ENCODE measurements at regions not wholly inside any gene's neighbourhood (a gene's known extent, or its start where the extent isn't known, plus 50 kb on each side); places are given as distances from the start of the nearest gene placed in this dataset.
A peak's percentile ranks its signal among the peaks of the same experiment; 100 is the strongest.

GRCh38 chr7:16982640-16983350, 101.0 kb upstream of the AGR3 start:
- Histone ChIP-seq H3K79me2 (ENCODE audit: insufficient read depth) (no peaks in the 10 kb centered on the region), H3K4me2 (ENCODE audit: unreplicated experiment) (peak overlapping the region; percentile 1), H3K27me3 (replicated peaks; ENCODE audit: insufficient read depth) (no peaks in the 10 kb centered on the region), H3K4me3 (no peak overlapping the region), H4K20me1 (ENCODE audit: insufficient read depth) (no peaks in the 10 kb centered on the region), H3K27ac (no peak overlapping the region), H3K9ac (no peak overlapping the region), H2AFZ (0 out of 2 replicates have a peak overlapping the region, but pooled peaks have one; percentile 12), H3K4me1 (ENCODE audit: insufficient read depth) (peaks cover 23% of the 10 kb centered on the region), H3F3A (ENCODE audit: insufficient read depth) (peaks cover 20% of the 10 kb centered on the region), H3K9me2 (ENCODE audit: insufficient read depth) (no peaks in the 10 kb centered on the region), H3K9me3 (ENCODE audit: low read depth) (no peaks in the 10 kb centered on the region), H3K36me3 (ENCODE audit: low read depth) (no peaks in the 10 kb centered on the region)
- DNase-seq: peak; percentile 72
- TF ChIP-seq EZH2 (IDR thresholded peaks at IDR 0.05; ENCODE audit: insufficient read depth, poor library complexity, severe bottlenecking) (no peak), EZH2phosphoT487 (IDR thresholded peaks at IDR 0.05; ENCODE audit: insufficient read depth, low read depth) (no peak)
- 2 to 7% methylated on average over 2 to 3 of the region's 3 CpGs for WGBS, 2 experiments (ENCODE audit: low coverage in 1 of 2, low lambda C conversion rate in 2 of 2, missing lambda C conversion rate in 2 of 2)
- in situ Hi-C loops (cut with MboI): loop anchor here (10.0 to 25.0 kb wide), 2 partner anchors 322 to 680 kb away; no protein-coding TSS in a partner anchor

- Histone ChIP-seq H2AFZ (no peak overlapping the region), H3K9me2 (ENCODE audit: insufficient read depth) (no peaks in the 10 kb centered on the region)
- in situ Hi-C loops (cut with MboI): loop anchor here (10.0 to 25.0 kb wide), 2 partner anchors 320 to 678 kb away; no protein-coding TSS in a partner anchor
Observed at GRCh38 chr7:16984375-16984774, 102.6 kb upstream of the AGR3 start.

GRCh38 chr7:16985621-16986020, 103.8 kb upstream of the AGR3 start:
- no peak overlapping the region for H3K27ac ChIP-seq
- 53 to 65% methylated on average over 1 of the region's 1 CpG for WGBS, 2 experiments (ENCODE audit: low coverage in 1 of 2, low lambda C conversion rate in 2 of 2, missing lambda C conversion rate in 2 of 2)
- no peaks in the 10 kb centered on the region for H3K79me2 ChIP-seq (ENCODE audit: insufficient read depth)
- no peak overlapping the region for H2AFZ ChIP-seq
- H3K27me3 ChIP-seq (replicated peaks; ENCODE audit: insufficient read depth): no peaks in the 10 kb centered on the region
- no peaks in the 10 kb centered on the region for H3K36me3 ChIP-seq (ENCODE audit: low read depth)
- no peaks in the 10 kb centered on the region for H3K9me2 ChIP-seq (ENCODE audit: insufficient read depth)
- H3K9ac ChIP-seq: no peak overlapping the region
- no peak overlapping the region for H3K4me2 ChIP-seq (ENCODE audit: unreplicated experiment)
- DNase-seq: no peak
- H3K4me1 ChIP-seq (ENCODE audit: insufficient read depth): peaks cover 15% of the 10 kb centered on the region; the same call in 1 of the 2 replicates
- H3K4me3 ChIP-seq: no peak overlapping the region
- no peaks in the 10 kb centered on the region for H3K9me3 ChIP-seq (ENCODE audit: low read depth)
- H4K20me1 ChIP-seq (ENCODE audit: insufficient read depth): no peaks in the 10 kb centered on the region
- in situ Hi-C loops (cut with MboI): loop anchor here (10.0 to 25.0 kb wide), 2 partner anchors 319 to 677 kb away; no protein-coding TSS in a partner anchor
- TF ChIP-seq EZH2 (IDR thresholded peaks at IDR 0.05; ENCODE audit: insufficient read depth, poor library complexity, severe bottlenecking) (no peak), EZH2phosphoT487 (IDR thresholded peaks at IDR 0.05; ENCODE audit: insufficient read depth, low read depth) (no peak)
- peaks cover 13% of the 10 kb centered on the region; the same call in 1 of the 2 replicates for H3F3A ChIP-seq (ENCODE audit: insufficient read depth)

More at GRCh38 chr7:16984375-16984774, 102.6 kb upstream of the AGR3 start:
- no peak overlapping the region for H3K4me3 ChIP-seq
- no peak overlapping the region for H3K27ac ChIP-seq
- H3K4me1 ChIP-seq (ENCODE audit: insufficient read depth): peaks cover 8% of the 10 kb centered on the region
- H3K9me3 ChIP-seq (ENCODE audit: low read depth): no peaks in the 10 kb centered on the region
- H3K4me2 ChIP-seq (ENCODE audit: unreplicated experiment): no peak overlapping the region
- peaks cover 7% of the 10 kb centered on the region; the same call in 1 of the 2 replicates for H3F3A ChIP-seq (ENCODE audit: insufficient read depth)
- 97 to 98% methylated on average over 2 of the region's 2 CpGs for WGBS, 2 experiments (ENCODE audit: low coverage in 1 of 2, low lambda C conversion rate in 2 of 2, missing lambda C conversion rate in 2 of 2)
- DNase-seq: no peak
- TF ChIP-seq EZH2phosphoT487 (IDR thresholded peaks at IDR 0.05; ENCODE audit: insufficient read depth, low read depth) (no peak), EZH2 (IDR thresholded peaks at IDR 0.05; ENCODE audit: insufficient read depth, poor library complexity, severe bottlenecking) (no peak)
- H3K79me2 ChIP-seq (ENCODE audit: insufficient read depth): no peaks in the 10 kb centered on the region
- H3K36me3 ChIP-seq (ENCODE audit: low read depth): no peaks in the 10 kb centered on the region
- no peaks in the 10 kb centered on the region for H3K27me3 ChIP-seq (replicated peaks; ENCODE audit: insufficient read depth)
- no peak overlapping the region for H3K9ac ChIP-seq
- no peaks in the 10 kb centered on the region for H4K20me1 ChIP-seq (ENCODE audit: insufficient read depth)

GRCh38 chr7:16986755-16987154, 105.0 kb upstream of the AGR3 start:
- Histone ChIP-seq H3K79me2 (ENCODE audit: insufficient read depth) (no peaks in the 10 kb centered on the region), H3F3A (ENCODE audit: insufficient read depth) (peaks cover 14% of the 10 kb centered on the region; the same call in 1 of the 2 replicates), H3K4me1 (ENCODE audit: insufficient read depth) (peaks cover 15% of the 10 kb centered on the region; the same call in 1 of the 2 replicates), H3K27me3 (replicated peaks; ENCODE audit: insufficient read depth) (no peaks in the 10 kb centered on the region), H2AFZ (no peak overlapping the region), H3K27ac (no peak overlapping the region), H3K9me3 (ENCODE audit: low read depth) (no peaks in the 10 kb centered on the region), H3K9ac (no peak overlapping the region), H4K20me1 (ENCODE audit: insufficient read depth) (no peaks in the 10 kb centered on the region), H3K4me2 (ENCODE audit: unreplicated experiment) (no peak overlapping the region), H3K36me3 (ENCODE audit: low read depth) (no peaks in the 10 kb centered on the region), H3K4me3 (no peak overlapping the region), H3K9me2 (ENCODE audit: insufficient read depth) (no peaks in the 10 kb centered on the region)
- TF ChIP-seq EZH2 (IDR thresholded peaks at IDR 0.05; ENCODE audit: insufficient read depth, poor library complexity, severe bottlenecking): no peak
- TF ChIP-seq EZH2phosphoT487 (IDR thresholded peaks at IDR 0.05; ENCODE audit: insufficient read depth, low read depth): no peak
- DNase-seq: no peak
- WGBS, 2 experiments (ENCODE audit: low coverage in 1 of 2, low lambda C conversion rate in 2 of 2, missing lambda C conversion rate in 2 of 2): 93 to 97% methylated on average over 1 of the region's 1 CpG
- in situ Hi-C loops (cut with MboI): loop anchor here (10.0 to 25.0 kb wide), 2 partner anchors 318 to 676 kb away; no protein-coding TSS in a partner anchor
